Effector memory CD4-positive, alpha-beta T cell (primary cell): ENCODE measurements at regions not wholly inside any gene's neighbourhood (a gene's known extent, or its start where the extent isn't known, plus 50 kb on each side); places are given as distances from the start of the nearest gene placed in this dataset.
"Not testable (repeated sequence)": the region's sequence is repeated elsewhere in the genome, so short reads cannot be mapped to it uniquely, and the experiment has no call there.

Experiments used
- DNase-seq, 3 donors: peaks; one replicate each; pipeline ENCODE4 v3.0.0-alpha.2; 2020
- H3K27ac ChIP-seq: 2 replicates; pipeline ENCODE4 v1.7.0; 2013; ENCODE audit warnings: mild to moderate bottlenecking, low read length, moderate library complexity; ENCODE audit not compliant: insufficient read depth, poor library complexity, severe bottlenecking
- H3K27me3 ChIP-seq: replicated peaks from 2 replicates; pipeline ENCODE4 v1.7.0; 2013; ENCODE audit warnings: mild to moderate bottlenecking, low read length; ENCODE audit not compliant: insufficient read depth, control insufficient read depth, poor library complexity, severe bottlenecking
- H3K36me3 ChIP-seq: 2 replicates; pipeline ENCODE4 v1.7.0; 2013; ENCODE audit warnings: mild to moderate bottlenecking, low read length, moderate library complexity; ENCODE audit not compliant: control insufficient read depth, insufficient read depth
- H3K4me1 ChIP-seq: 2 replicates; pipeline ENCODE4 v1.7.0; 2013; ENCODE audit warnings: low read length, mild to moderate bottlenecking; ENCODE audit not compliant: control insufficient read depth, insufficient read depth, poor library complexity, severe bottlenecking
- H3K4me3 ChIP-seq: 2 replicates; pipeline ENCODE4 v1.7.0; 2013; ENCODE audit warnings: low read length, low read depth, mild to moderate bottlenecking; ENCODE audit not compliant: insufficient read depth, poor library complexity, severe bottlenecking
- H3K9me3 ChIP-seq: 2 replicates; pipeline ENCODE4 v1.7.0; 2013; ENCODE audit warnings: mild to moderate bottlenecking, low read length, moderate library complexity; ENCODE audit not compliant: control insufficient read depth

DNA sequence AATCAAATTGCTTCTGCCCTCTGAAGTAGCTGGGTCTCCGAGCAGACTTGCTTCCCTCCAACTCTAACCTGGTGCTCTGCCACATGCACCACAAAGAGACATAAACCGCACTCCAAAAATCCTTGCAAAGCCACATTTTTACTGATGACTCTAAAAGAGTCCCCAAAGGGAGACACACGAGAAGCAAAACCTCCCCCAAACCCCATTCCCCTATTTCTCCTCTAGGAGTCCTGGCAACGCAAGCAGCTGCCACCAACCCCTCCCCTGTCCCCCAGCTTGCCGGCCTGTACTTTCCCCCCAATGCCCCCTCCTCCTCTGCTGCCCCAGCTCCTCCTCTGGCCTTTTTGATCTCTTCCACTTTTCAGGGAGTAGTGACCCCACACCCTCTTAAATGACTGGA is 180.1 kb upstream of the ARID1B start:
- H3K27ac ChIP-seq: no peak overlapping the region
- DNase-seq: no peak
- no peaks in the 10 kb centered on the region for H3K4me1 ChIP-seq
- H3K4me3 ChIP-seq: no peak overlapping the region
- no peaks in the 10 kb centered on the region for H3K9me3 ChIP-seq
- H3K27me3 ChIP-seq: no peaks in the 10 kb centered on the region
- no peaks in the 10 kb centered on the region for H3K36me3 ChIP-seq

- Histone ChIP-seq H3K27me3 (no peaks in the 10 kb centered on the region), H3K27ac (no peak overlapping the region), H3K9me3 (no peaks in the 10 kb centered on the region), H3K4me3 (no peak overlapping the region), H3K4me1 (no peaks in the 10 kb centered on the region), H3K36me3 (no peaks in the 10 kb centered on the region)
- no peak for DNase-seq
These were observed 181.7 kb upstream of the ARID1B start for GRCh38 chr6:156595476-156595875.

DNA sequence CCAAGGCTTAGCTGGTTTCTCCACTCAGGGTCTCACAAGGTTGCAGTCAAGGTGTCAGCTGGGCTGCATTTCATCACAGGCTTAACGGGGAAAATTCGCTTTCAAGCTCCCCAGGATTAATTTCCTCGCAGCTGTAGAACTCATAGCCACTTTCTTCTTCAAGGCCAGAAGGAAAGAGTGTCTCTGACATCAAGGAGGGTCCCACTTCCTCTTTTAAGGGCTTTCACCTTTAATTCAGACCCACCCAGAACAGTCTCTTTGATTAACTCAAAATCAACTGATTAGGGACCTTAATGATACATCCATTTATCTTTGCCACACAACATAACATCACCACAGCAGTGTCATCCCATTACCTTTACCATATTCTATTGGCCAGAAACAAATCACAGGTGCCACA is 183.3 kb upstream of the ARID1B start:
- Histone ChIP-seq H3K4me1 (no peaks in the 10 kb centered on the region), H3K36me3 (no peaks in the 10 kb centered on the region), H3K4me3 (no peak overlapping the region), H3K27ac (no peak overlapping the region), H3K27me3 (no peaks in the 10 kb centered on the region), H3K9me3 (no peaks in the 10 kb centered on the region)
- no peak for DNase-seq

DNA sequence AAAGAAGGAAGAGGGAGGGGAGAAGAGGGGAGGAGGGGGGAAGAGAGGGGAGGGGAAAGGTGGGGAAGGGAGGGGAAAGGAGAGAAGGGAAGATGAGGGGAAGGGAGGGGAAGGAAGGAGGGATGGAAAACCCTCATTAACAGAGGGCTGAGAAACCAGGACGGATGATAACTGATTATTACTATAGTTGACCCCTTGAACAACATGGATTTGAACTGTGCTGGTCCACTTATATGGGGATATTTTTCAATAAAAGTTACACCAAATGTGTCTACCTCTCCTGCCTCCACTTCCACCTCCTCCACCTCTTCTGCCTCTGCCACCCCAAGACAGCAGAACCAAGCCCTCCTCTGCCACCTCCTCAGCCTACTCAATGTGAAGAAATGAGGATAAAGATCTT is 184.1 kb upstream of the ARID1B start:
- Histone ChIP-seq H3K4me1 (no peaks in the 10 kb centered on the region), H3K27ac (no peak overlapping the region), H3K27me3 (no peaks in the 10 kb centered on the region), H3K36me3 (no peaks in the 10 kb centered on the region), H3K4me3 (no peak overlapping the region), H3K9me3 (no peaks in the 10 kb centered on the region)
- no peak for DNase-seq

DNA sequence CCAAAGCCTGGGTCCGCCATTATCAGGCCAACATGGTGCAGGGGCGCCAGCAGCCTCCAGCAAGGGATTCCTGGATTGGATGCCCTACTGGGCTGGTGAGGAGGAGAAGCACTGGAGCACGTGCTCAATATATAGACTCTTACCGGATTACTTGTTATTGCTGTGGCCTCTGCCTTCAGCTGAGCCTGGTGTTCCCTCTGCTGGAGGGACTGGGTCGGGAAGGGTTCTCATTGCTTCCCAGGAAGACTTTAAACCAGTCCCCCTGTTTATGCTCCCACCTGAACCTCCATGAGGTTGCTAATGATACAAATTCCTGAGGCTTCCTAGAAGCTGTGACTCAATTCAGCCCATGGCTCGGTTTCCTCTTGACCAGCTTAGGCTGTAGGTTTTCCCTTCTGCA is 186.7 kb upstream of the ARID1B start:
- no peaks in the 10 kb centered on the region for H3K27me3 ChIP-seq
- no peaks in the 10 kb centered on the region for H3K36me3 ChIP-seq
- H3K4me1 ChIP-seq: no peaks in the 10 kb centered on the region
- H3K27ac ChIP-seq: no peak overlapping the region
- H3K9me3 ChIP-seq: no peaks in the 10 kb centered on the region
- H3K4me3 ChIP-seq: no peak overlapping the region
- DNase-seq: no peak

- H3K36me3 ChIP-seq: no peaks in the 10 kb centered on the region
- H3K9me3 ChIP-seq: no peaks in the 10 kb centered on the region
- no peak for DNase-seq
These were observed 187.9 kb upstream of the ARID1B start for GRCh38 chr6:156589281-156589680.

GRCh38 chr6:156587751-156588301 is 189.4 kb upstream of the ARID1B start:
- Histone ChIP-seq H3K4me3 (no peak overlapping the region), H3K27ac (no peak overlapping the region), H3K9me3 (no peaks in the 10 kb centered on the region), H3K36me3 (no peaks in the 10 kb centered on the region), H3K27me3 (no peaks in the 10 kb centered on the region), H3K4me1 (no peaks in the 10 kb centered on the region)
- no peak for DNase-seq

More at GRCh38 chr6:156589281-156589680, 187.9 kb upstream of the ARID1B start:
- no peak overlapping the region for H3K4me3 ChIP-seq
- H3K27ac ChIP-seq: no peak overlapping the region
- H3K4me1 ChIP-seq: no peaks in the 10 kb centered on the region
- no peaks in the 10 kb centered on the region for H3K27me3 ChIP-seq

- H3K4me1 ChIP-seq: no peaks in the 10 kb centered on the region
- H3K4me3 ChIP-seq: no peak overlapping the region
- H3K27ac ChIP-seq: no peak overlapping the region
- H3K9me3 ChIP-seq: no peaks in the 10 kb centered on the region
- no peak for DNase-seq
- no peaks in the 10 kb centered on the region for H3K36me3 ChIP-seq
- no peaks in the 10 kb centered on the region for H3K27me3 ChIP-seq
These were observed 190.1 kb upstream of the ARID1B start for GRCh38 chr6:156587071-156587470.

DNA sequence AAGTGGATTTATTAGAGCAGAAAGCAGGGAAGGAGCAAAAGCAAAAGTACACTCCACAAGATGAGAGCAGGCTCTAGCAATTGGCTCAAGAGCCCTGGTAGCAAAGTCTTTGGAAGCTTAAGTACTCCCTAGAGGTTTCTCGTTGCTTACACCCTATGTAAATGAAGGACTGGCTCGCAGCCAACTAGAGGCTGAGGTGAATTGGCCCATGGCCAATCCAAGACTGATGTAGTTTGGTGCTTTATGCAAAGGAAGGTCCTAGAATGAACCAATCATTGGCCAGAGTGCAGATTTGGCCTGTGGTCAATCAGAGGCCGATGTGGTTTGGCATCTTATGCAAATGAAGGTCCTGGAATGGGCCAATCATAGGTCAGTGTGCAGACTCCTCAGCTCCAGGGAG is 191.3 kb upstream of the ARID1B start:
- no peaks in the 10 kb centered on the region for H3K4me1 ChIP-seq
- DNase-seq: no peak
- H3K36me3 ChIP-seq: no peaks in the 10 kb centered on the region
- no peak overlapping the region for H3K27ac ChIP-seq
- H3K27me3 ChIP-seq: no peaks in the 10 kb centered on the region
- H3K9me3 ChIP-seq: no peaks in the 10 kb centered on the region
- no peak overlapping the region for H3K4me3 ChIP-seq

- not testable (repeated sequence) for H3K27ac ChIP-seq, H3K9me3 ChIP-seq, H3K27me3 ChIP-seq, H3K36me3 ChIP-seq, H3K4me1 ChIP-seq, DNase-seq, H3K4me3 ChIP-seq
These were observed 193.1 kb upstream of the ARID1B start for GRCh38 chr6:156584121-156584520.

- no peaks in the 10 kb centered on the region for H3K27me3 ChIP-seq
- H3K27ac ChIP-seq: no peak overlapping the region
- no peaks in the 10 kb centered on the region for H3K4me1 ChIP-seq
- no peaks in the 10 kb centered on the region for H3K36me3 ChIP-seq
- H3K4me3 ChIP-seq: no peak overlapping the region
- no peak for DNase-seq
- H3K9me3 ChIP-seq: no peaks in the 10 kb centered on the region
These were observed 194.1 kb upstream of the ARID1B start for GRCh38 chr6:156583083-156583482.
